ENCODE measurements at regions not wholly inside any gene's neighbourhood (a gene's known extent, or its start where the extent isn't known, plus 50 kb on each side); places are given as distances from the start of the nearest gene placed in this dataset.

GRCh38 chr3:68483601-68484000, 448.7 kb downstream of the TAFA4 start:
- H3K4me1 ChIP-seq: no peaks in the 10 kb centered on the region
- no peaks in the 10 kb centered on the region for H3K9me3 ChIP-seq
- intact Hi-C loops (cut with DNase I): no loop called here
- H3K4me3 ChIP-seq: no peak overlapping the region
- no peak for DNase-seq
- ATAC-seq: no peak
- no peak overlapping the region for H3K27ac ChIP-seq
- no peaks in the 10 kb centered on the region for H3K27me3 ChIP-seq
- H3K36me3 ChIP-seq: no peaks in the 10 kb centered on the region
- TF ChIP-seq CTCF (IDR thresholded peaks at IDR 0.05): no peak

DNA sequence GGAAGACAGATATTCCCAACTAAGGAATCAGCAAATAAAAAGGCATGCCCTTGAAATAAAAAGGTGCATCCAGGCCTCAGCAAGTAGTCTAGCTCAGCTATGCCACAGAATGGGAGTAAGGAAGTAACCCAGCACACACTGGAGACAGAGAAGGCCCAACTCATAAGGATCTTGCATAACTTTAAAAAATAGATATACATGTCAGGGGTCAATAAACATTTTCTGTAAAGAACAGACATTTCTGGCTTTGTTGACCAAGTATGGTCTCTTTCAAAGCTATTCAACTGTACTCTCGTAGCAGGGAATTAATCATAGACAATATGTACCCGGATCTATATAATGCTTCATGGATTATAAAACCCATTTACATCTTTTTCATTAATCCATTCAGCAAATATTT, 449.3 kb downstream of the TAFA4 start:
- ATAC-seq: no peak
- Histone ChIP-seq H3K9me3 (no peaks in the 10 kb centered on the region), H3K4me1 (no peaks in the 10 kb centered on the region), H3K27ac (no peak overlapping the region), H3K4me3 (no peak overlapping the region), H3K27me3 (no peaks in the 10 kb centered on the region), H3K36me3 (no peaks in the 10 kb centered on the region)
- TF ChIP-seq CTCF (IDR thresholded peaks at IDR 0.05): no peak
- DNase-seq: no peak
- intact Hi-C loops (cut with DNase I): no loop called here

GRCh38 chr3:68482565-68482964, 449.8 kb downstream of the TAFA4 start:
- DNase-seq: no peak
- H3K4me1 ChIP-seq: no peaks in the 10 kb centered on the region
- intact Hi-C loops (cut with DNase I): no loop called here
- H3K27ac ChIP-seq: no peak overlapping the region
- no peaks in the 10 kb centered on the region for H3K9me3 ChIP-seq
- H3K4me3 ChIP-seq: no peak overlapping the region
- no peak for TF ChIP-seq CTCF (IDR thresholded peaks at IDR 0.05)
- H3K27me3 ChIP-seq: no peaks in the 10 kb centered on the region
- ATAC-seq: no peak
- no peaks in the 10 kb centered on the region for H3K36me3 ChIP-seq

DNA sequence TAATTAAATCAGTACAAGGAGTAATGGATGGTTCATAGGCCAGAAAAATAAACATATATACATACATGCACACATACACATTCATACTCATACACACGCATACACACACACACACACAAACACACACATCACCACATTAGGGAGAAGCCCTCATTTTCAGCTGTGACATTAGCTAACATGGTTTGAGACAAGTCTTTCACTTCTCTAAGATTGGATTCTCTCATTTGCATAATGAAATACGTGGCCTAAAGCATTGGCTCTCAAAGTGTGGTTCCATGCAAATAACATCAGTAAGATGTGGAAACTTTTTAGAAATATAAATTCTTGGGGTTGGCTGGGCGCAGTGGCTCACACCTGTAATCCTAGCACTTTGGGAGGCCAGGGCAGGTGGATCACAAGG, 452.6 kb downstream of the TAFA4 start:
- Histone ChIP-seq H3K4me1 (no peaks in the 10 kb centered on the region), H3K27ac (no peak overlapping the region), H3K9me3 (no peaks in the 10 kb centered on the region), H3K4me3 (no peak overlapping the region), H3K36me3 (no peaks in the 10 kb centered on the region), H3K27me3 (no peaks in the 10 kb centered on the region)
- TF ChIP-seq CTCF (IDR thresholded peaks at IDR 0.05): no peak
- no peak for DNase-seq
- ATAC-seq: no peak
- intact Hi-C loops (cut with DNase I): no loop called here

DNA sequence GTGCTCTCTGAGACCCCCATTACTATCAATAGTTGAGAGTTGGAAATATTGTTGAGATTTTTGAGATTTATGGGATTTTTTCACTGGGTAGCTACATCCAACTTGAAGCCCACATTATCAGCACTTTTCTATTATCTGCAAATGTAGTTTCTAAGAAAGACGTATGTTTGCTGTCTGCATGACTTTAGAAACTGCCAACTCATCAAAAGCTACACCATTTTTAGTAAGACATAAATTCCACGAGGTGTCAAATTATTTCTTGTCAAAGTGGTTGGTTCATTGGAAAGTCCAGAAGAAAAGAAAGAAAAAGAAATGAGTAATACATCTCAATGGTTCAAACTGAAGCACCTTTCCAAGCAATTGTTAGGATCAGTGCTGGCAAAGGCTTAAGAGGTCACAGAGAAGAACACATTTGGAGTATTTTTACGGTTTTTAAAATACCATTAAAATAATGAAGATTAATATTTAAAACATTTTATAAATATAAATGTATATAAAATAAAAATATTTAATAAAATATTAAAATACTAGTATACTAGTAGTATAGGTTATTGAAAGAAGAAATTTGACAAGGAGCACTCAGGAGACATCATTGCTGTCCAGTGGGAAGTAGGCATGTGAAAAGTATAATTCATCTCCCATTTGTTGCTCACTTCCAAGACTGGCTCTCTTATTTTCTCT, 463.5 kb downstream of the TAFA4 start:
- Histone ChIP-seq H3K27me3 (no peaks in the 10 kb centered on the region), H3K36me3 (no peaks in the 10 kb centered on the region), H3K4me1 (no peaks in the 10 kb centered on the region), H3K4me3 (no peak overlapping the region), H3K9me3 (no peaks in the 10 kb centered on the region), H3K27ac (no peak overlapping the region)
- DNase-seq (no peak), ATAC-seq (no peak)
- intact Hi-C loops (cut with DNase I): no loop called here
- TF ChIP-seq CTCF (IDR thresholded peaks at IDR 0.05): no peak

GRCh38 chr3:68467465-68467864, 464.9 kb downstream of the TAFA4 start:
- Histone ChIP-seq H3K9me3 (no peaks in the 10 kb centered on the region), H3K4me1 (no peaks in the 10 kb centered on the region), H3K36me3 (no peaks in the 10 kb centered on the region), H3K4me3 (no peak overlapping the region), H3K27me3 (no peaks in the 10 kb centered on the region), H3K27ac (no peak overlapping the region)
- TF ChIP-seq CTCF (IDR thresholded peaks at IDR 0.05): no peak
- intact Hi-C loops (cut with DNase I): no loop called here
- ATAC-seq: no peak
- no peak for DNase-seq
